GM12864 (cell line): ENCODE measurements at regions not wholly inside any gene's neighbourhood (a gene's known extent, or its start where the extent isn't known, plus 50 kb on each side); places are given as distances from the start of the nearest gene placed in this dataset.

Experiments used
- DNase-seq: peaks from one replicate; pipeline ENCODE4 v3.0.0-alpha.2; 2011; ENCODE audit warnings: low read depth
- H3K4me3 ChIP-seq: 2 replicates; pipeline ENCODE4 v1.5.1; 2011; ENCODE audit warnings: mild to moderate bottlenecking, low read depth, low read length, control low read depth
- CTCF ChIP-seq: IDR thresholded peaks from 2 replicates; pipeline ENCODE4 v1.5.1; 2011; ENCODE audit warnings: low read depth, mild to moderate bottlenecking, moderate library complexity, low read length, control low read depth, inconsistent platforms; ENCODE audit errors: missing control alignments

GRCh38 chr4:126440297-126440696, 1125.5 kb downstream of the FAT4 start:
- no peak overlapping the region for H3K4me3 ChIP-seq
- DNase-seq: no peak
- no peak for TF ChIP-seq CTCF

GRCh38 chr4:126441173-126442035, 1126.6 kb downstream of the FAT4 start:
- H3K4me3 ChIP-seq: no peak overlapping the region
- no peak for TF ChIP-seq CTCF
- no peak for DNase-seq

- no peak for DNase-seq
- H3K4me3 ChIP-seq: no peak overlapping the region
- TF ChIP-seq CTCF: no peak
These were observed 1130.8 kb downstream of the FAT4 start for GRCh38 chr4:126445596-126445995.

- no peak overlapping the region for H3K4me3 ChIP-seq
- no peak for TF ChIP-seq CTCF
These were observed 1132.2 kb downstream of the FAT4 start for GRCh38 chr4:126446917-126447316.

GRCh38 chr4:126448086-126448845, 1133.5 kb downstream of the FAT4 start:
- H3K4me3 ChIP-seq: no peak overlapping the region
- no peak for TF ChIP-seq CTCF
- no peak for DNase-seq

More at GRCh38 chr4:126446917-126447316, 1132.2 kb downstream of the FAT4 start:
- DNase-seq: no peak

- no peak overlapping the region for H3K4me3 ChIP-seq
- no peak for DNase-seq
- no peak for TF ChIP-seq CTCF
These were observed 1136.6 kb downstream of the FAT4 start for GRCh38 chr4:126451237-126451873.
